GM19238 (cell line): ENCODE measurements at regions not wholly inside any gene's neighbourhood (a gene's known extent, or its start where the extent isn't known, plus 50 kb on each side); places are given as distances from the start of the nearest gene placed in this dataset.
"Not testable (repeated sequence)": the region's sequence is repeated elsewhere in the genome, so short reads cannot be mapped to it uniquely, and the experiment has no call there.

Experiments
- DNase-seq: peaks from one replicate; pipeline ENCODE4 v3.0.0; 2011; ENCODE audit warnings: low spot score; ENCODE audit not compliant: insufficient read length

- DNase-seq: no peak
Observed at GRCh38 chr20:26134606-26135005, 438.0 kb upstream of the ZNF337 start.

GRCh38 chr20:26133794-26134193 is 437.1 kb upstream of the ZNF337 start:
- not testable (repeated sequence) for DNase-seq

DNA sequence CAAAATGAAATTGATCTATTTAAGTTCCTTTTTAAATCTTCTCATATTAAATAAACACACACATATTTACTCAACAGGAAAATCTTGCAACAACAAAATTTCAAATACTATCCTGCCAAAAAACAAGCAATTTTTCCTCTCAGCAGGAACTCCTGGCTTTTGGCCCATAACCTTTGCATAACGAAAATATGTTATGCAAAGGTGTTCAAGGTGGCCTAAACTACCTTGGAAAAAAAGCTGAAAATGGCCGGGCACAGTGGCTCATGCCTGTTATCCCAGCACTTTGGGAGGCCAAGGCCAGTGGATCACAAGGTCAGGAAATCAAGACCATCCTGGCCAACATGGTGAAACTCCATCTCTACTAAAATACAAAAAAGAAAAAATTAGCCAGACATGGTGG is 424.3 kb upstream of the ZNF337 start:
- DNase-seq: not testable (repeated sequence)

DNA sequence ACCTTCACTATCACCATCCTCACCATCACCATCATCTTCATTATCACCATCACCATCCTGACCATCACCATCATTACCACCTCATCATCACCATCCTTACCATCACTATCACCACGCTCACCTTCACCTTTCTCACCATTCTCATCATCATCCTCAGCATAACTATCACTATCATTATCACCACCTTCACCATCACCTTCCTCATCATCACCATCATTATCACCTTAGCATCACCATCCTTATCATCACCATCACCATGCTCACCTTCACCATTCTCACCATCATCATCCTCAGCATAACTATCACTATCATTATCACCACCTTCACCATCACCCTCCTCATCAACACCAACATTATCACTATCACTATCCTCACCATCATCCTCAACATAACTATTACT is 397.8 kb upstream of the ZNF337 start:
- not testable (repeated sequence) for DNase-seq

DNA sequence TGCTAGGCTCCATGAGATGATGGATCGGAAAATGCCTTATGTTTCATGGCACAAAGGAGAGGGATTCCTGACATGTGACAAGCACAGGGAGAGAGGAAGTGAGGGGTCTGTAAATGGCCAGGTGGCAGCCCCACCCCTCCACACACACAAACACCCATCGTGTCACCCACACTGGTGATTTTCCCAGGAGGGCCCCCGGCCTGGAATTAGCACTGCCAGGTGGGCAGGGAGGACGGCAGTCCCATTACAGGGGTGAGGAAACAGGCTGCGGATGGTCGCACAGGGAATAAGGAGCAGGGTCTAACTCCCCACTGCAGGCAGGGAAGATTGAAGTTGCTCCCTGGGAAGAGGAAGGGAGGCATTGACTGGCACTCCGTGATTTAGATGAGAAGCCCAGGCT is 395.3 kb upstream of the ZNF337 start:
- not testable (repeated sequence) for DNase-seq

- not testable (repeated sequence) for DNase-seq
Observed at GRCh38 chr20:26086195-26086594, 389.5 kb upstream of the ZNF337 start.

- not testable (repeated sequence) for DNase-seq
Observed at GRCh38 chr20:26073972-26074371, 377.3 kb upstream of the ZNF337 start.

- DNase-seq: not testable (repeated sequence)
Observed at GRCh38 chr20:26059324-26059723, 362.7 kb upstream of the ZNF337 start.

DNA sequence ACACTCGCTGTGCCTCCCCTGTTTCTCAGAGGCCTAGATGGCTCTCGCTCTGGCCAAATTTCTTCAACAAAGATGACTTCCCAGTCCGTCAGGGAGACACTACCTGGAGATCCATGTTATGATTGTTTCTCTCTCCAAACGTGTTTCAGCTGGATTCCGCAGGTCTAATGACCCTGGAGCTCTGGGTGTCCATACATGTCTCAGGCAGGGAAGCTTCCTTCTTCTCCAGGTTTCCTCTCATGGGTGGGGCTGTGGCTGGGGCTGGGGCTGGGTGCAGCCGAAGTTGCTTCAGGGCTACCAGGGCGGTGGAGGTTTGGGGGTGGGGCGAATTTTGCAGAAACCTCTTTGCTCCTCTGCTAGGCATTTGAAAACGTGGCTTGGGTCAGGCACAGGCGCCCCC is 361.8 kb upstream of the ZNF337 start:
- DNase-seq: not testable (repeated sequence)

GRCh38 chr20:26057135-26057752 is 360.6 kb upstream of the ZNF337 start:
- not testable (repeated sequence) for DNase-seq

DNA sequence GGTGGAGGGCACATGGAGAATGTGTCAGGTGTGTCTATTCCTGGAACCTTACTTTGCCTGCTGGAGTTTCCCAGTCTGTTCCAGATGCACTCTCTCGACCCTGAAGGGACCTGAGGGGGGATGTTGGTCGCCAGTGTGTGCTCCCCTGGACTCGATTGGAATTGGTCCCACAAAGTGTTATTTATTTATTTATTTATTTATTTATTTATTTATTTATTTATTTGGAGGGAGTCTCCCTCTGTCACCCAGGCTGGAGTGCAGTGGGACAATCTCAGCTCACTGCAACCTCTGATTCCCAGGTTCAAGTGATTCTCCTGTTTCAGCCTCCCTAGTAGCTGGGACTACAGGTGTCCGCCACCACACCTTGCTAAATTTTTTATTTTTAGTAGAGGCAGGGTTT is 329.1 kb upstream of the ZNF337 start:
- not testable (repeated sequence) for DNase-seq

- DNase-seq: not testable (repeated sequence)
Observed at GRCh38 chr20:26010942-26011276, 314.3 kb upstream of the ZNF337 start.

- not testable (repeated sequence) for DNase-seq
Observed at GRCh38 chr20:26010224-26010941, 313.7 kb upstream of the ZNF337 start.

DNA sequence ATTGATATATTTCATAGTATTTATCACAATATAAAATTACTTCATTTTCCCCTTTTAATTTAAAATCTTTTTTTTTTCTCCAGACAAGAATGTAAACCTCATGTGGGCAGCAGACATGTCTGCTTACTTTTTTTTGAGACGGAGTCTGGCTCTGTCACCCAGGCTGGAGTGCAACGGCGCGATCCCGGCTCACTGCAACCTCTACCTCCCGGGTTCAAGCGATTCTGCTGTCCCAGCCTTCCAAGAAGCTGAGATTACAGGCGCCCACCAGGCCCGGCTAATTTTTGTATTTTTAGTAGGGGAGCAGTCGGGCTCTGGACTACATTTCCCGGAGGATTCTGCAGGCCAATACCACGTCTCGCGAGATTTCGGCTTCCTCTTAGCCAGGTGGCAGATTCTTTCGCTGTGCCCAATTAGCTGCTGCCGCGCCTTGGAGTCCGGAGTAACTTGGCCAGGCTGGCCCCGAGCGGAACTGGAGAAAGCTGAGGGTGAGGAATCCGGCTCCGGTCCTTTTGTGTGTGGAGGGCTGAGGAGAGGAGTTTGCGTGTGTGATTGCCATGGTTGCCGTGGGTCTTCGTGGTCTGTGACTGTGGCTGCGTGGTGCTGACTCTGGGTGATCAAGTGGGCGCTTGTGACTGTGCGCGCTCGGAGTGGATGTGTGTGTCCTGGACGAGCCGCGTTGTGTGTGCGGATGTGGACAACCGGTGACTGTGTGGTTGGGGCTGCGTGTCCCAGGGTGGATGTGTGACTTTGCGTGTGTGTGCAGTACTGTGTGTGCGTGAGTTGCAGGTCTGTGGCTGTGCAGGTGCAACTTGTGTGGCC is 313.0 kb upstream of the ZNF337 start:
- DNase-seq: not testable (repeated sequence)

DNA sequence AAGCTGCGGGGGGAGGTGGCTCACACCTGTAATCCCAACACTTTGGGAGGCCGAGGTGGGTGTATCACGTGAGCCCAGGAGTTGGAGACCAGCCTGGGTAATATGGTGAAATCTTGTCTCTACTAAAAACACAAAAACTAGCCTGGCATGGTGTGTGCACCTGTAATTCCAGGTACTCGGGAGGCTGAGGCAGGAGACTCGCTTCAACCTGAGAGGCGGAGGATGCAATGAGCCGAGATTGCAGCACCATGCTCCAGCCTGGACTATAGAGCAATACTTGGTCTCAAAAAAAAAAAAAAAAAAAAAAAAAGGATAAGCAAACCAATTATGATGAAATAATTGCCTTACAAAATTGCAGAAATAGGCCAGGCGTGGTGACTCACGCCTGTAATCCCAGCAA is 311.4 kb upstream of the ZNF337 start:
- not testable (repeated sequence) for DNase-seq

GRCh38 chr20:26006164-26006563 is 309.5 kb upstream of the ZNF337 start:
- not testable (repeated sequence) for DNase-seq

DNA sequence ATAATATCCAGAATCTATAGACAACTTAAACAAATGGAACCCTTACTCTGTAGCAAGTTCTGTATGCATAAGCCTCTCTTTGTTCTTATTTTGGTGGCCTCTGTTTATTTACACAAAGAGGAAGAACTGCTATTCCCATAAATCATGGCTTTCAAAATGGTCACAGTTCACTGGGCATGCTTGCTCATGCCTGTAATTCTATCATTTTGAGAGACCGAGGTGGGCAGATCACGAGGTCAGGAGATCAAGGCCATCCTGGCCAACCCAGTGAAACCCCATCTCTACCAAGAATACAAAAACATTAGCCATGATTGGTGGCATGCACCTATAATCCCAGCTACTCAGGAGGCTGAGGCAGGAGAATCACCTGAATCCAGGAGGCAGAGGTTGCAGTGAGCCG is 307.3 kb upstream of the ZNF337 start:
- not testable (repeated sequence) for DNase-seq

DNA sequence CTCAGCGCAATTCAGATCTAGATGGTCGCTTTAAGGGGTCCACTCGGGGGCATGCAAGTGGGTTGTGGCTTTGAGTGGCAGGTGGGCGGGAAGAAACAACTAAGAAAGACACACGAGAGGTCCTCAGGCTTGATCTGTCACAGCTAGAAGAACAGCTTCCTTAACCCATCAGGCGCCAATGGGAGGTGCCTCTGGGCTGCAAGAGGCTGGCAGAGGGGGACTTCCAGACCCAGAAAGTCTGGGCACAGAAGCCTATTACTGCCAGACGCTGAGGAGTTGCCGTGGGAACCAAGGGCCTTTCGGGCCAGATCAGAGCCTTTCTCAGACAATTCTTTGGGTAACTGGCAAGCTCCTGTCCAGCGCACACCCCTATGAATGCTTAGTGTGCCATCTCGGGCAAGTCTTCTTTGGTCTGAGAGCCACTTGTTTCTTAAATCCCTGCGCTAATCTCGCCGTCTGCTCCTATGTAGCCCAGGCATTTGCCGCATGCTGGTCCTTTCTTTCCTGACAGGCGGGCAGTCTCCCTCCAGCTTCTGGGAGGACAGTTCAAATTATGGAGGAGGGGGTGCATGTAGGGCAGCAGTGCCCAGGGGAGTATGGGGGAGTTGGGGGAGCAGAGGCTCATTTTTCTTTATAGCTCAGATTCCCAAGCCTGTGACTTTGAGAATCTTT is 300.9 kb upstream of the ZNF337 start:
- DNase-seq: not testable (repeated sequence)

- DNase-seq: no peak
Observed at GRCh38 chr20:25992146-25992545, 295.5 kb upstream of the ZNF337 start.

- no peak for DNase-seq
Observed at GRCh38 chr20:25991756-25992130, 295.1 kb upstream of the ZNF337 start.

DNA sequence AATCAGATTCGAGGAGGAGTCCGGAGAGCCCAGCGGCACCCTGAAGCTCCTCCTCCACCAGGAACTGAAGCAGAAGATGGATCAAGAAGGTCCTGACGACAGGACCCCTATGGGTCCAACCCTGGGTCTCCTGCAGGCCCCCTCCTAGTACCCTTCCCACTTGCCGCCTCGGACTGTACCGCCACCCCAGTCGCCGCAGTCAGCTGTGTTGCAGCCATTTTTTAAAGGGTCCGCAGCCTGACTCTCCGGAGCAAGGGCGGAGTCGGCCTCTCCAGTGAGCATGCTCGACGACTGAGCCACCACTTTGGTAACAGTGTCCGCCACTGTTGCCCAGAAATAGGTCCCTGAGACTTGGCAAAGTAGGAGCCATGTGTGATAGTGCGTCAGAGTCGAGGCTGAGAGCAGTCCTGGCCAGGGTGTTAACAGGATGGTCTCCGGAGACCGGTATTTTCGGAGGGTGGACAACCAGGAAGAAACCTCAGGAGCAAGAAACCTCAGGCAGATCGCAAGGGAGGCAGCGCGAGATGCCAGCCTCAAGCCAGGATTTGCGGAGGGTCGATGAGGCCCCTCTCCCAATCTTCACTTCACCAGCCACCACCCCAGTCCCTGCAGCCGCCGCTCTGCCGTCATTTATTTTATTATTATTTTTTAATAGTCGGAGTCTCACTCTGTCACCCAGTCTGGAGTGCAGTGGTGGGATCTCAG is 294.6 kb upstream of the ZNF337 start:
- DNase-seq: no peak
